GM12874 (cell line): ENCODE measurements at regions not wholly inside any gene's neighbourhood (a gene's known extent, or its start where the extent isn't known, plus 50 kb on each side); places are given as distances from the start of the nearest gene placed in this dataset.

Source experiments
- TF ChIP-seq, protein P1 (sequence below): IDR thresholded peaks from 2 replicates; pipeline ENCODE4 v1.5.1; 2011; ENCODE audit warnings: low read depth, mild to moderate bottlenecking, control low read depth, low read length, moderate library complexity; ENCODE audit not compliant: insufficient read depth

DNA sequence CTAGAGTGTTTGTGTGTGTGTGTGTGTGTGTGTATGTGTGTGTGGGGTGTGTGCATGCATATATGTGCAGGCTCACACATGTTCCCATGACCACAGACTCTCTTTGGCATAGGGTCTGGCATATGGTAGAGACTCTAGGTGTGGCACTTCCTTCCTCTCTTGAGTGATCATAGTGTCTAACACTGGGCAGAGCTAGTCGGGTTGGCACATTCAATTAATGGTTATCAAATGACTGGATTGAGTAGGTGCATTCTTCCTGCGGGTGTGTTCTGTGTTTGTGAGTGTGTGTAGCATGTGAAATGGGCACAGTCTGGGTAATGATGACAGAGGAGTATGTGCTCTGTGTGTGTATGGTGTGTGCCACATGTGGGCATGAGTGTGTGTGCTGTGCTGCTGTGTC lies 106.5 kb downstream of the EFNB1 start:
- TF ChIP-seq, protein P1, sequence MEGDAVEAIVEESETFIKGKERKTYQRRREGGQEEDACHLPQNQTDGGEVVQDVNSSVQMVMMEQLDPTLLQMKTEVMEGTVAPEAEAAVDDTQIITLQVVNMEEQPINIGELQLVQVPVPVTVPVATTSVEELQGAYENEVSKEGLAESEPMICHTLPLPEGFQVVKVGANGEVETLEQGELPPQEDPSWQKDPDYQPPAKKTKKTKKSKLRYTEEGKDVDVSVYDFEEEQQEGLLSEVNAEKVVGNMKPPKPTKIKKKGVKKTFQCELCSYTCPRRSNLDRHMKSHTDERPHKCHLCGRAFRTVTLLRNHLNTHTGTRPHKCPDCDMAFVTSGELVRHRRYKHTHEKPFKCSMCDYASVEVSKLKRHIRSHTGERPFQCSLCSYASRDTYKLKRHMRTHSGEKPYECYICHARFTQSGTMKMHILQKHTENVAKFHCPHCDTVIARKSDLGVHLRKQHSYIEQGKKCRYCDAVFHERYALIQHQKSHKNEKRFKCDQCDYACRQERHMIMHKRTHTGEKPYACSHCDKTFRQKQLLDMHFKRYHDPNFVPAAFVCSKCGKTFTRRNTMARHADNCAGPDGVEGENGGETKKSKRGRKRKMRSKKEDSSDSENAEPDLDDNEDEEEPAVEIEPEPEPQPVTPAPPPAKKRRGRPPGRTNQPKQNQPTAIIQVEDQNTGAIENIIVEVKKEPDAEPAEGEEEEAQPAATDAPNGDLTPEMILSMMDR, result no peak

DNA sequence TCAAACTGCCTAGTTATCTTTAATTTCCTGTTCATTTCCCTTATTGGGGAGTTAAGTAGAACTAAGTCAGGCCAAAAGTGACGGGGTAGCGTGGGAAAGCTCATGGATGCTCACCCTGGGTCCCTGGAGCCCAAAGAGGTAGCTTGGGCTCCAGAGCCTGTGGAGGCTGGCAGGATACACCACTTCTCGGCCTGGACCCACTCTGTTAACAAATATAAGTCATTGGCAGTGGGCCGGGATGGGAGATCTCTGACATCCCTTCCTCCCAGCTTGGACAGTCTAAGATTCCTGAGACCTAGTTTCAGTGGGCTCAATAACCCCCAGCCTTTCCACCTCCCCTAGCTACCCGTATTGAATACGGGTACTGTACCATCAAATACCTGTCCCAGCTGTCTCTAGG lies 106.1 kb downstream of the EFNB1 start:
- TF ChIP-seq, protein P1, result no peak

DNA sequence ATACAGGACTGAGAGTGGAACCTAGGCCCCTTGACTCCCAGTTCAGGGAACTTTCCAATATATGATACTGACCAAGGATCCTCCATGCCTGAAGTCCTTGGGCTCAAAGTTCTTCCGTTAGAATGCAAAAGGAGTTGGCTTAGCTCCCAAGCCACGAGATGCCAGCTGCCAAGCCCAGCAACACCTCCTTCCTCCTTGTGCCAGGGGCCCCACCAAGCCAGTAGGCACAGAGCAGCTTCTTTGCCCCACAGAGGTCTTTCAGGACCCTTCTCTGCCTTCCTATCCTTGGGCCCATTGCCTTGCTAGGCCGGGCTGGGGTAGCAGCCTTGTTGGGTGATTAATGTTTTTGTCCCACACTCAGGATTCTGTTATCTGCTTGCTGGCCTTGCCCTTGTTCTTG lies 105.6 kb downstream of the EFNB1 start:
- TF ChIP-seq, protein P1, result no peak

DNA sequence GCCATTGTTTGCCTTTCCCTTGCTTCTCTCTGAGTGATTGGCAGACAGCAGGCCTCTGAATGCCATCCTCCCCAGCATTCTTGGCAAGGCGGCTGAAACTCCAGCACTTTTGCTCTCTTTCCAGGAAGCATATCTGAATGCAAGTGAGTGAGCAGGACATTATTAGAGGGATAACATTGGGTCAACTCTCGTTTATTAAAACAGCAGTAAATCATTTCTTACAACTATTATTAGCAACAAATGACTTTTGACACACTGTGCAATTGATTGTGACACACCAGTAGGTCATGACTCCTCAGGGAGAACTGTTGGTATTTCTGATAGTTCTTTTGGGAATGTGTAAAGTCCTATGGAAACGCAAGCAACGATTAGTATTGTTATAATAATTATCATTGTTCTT lies 103.8 kb downstream of the EFNB1 start:
- TF ChIP-seq, protein P1, result no peak

DNA sequence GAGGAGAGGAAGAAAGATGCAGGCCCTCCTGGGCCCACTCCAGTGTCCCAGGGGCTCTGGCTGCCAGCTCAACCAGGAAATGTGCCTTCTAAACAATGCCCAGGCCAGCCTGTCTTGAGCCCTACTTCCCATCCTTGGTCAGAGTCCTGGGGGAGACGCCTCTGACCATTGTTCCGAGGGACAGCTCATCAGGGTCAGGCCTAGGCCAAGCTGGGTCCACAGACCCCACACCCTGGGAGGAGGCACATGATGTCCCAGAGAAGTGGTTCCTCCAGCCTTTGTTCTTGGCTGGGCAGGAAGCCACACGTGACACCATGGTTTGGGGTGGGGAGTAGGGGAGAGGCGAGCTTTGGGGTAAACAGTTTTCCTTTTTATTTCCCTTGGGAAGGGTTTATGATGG lies 102.5 kb downstream of the EFNB1 start:
- TF ChIP-seq, protein P1, result no peak

DNA sequence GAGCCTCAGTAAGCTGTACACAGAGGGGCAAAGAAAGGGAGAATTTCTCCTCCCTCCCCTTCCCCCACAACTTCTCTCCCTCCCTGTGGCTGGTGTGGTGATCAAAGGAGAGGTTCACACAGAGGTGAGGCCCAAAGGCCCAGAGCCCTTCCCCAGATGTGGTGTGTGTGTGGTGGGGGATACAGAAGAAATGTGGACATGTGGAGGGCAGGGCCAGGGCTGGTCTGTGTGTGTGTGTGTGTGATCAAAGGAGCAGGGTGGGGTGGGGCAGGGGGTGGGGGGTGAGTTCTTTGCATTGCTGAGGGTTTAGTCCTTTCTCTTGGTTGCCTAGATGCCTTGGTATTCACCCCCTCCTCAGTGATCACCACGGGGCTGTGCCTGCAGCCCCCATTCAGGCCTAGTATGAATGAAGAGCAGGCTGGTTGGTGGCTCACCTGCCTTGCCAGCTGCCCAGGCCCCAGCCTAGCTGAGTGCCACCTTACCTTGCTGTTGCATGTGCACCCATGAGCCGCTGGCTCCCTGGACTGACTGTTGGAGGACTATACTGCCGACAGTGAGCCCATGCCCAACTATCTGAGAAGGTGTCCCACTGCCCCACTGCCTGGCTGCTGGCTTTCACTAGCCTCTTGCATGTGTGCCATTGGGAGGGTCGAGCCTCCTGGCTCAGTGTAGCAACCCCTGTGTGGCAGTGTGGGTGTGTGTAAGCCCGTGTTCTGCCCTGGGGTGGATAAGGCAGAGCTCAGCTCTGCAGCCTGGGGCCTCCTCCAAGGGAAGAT lies 101.9 kb downstream of the EFNB1 start:
- TF ChIP-seq, protein P1, result no peak

DNA sequence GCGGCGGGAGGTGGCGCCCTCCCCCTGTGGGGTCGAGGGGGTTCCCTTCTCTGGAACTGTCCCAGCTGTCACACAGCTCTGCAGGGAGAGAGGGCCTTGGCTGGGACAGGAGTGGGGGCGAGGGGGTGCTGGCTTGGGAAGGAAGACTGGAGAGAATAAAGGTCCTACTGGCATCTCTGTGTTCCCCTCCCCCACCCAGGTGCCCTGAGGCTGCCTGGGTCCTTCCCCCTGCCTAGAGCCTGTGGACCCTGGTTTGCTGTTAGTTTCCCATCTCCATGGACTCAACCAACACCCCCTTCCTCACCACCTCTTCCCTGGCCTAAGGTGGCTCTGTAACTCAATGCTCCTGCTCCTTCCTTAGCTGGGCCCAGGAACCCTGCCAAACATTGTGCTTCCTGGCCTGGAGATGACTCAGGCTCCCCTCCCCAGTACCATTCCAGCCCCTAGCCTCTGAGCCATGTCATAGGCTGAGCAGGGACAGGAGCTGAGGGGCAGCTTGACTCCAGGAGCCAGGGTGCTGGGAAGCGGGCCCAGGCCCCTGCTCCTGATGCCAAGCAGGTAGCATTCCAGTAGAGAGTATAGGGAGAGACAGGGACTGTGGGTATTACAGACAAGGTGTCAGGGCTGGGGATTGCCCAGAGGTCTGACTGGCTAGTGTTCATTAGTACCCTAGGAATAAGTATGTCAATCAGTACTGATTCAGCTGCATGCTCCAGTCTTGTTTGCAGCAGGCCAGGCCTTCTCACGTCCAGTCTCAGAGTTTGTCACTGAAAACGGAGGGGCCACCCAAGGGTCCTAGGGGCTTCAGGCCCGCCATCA lies 100.7 kb downstream of the EFNB1 start:
- TF ChIP-seq, protein P1, result no peak
